Activated T-cell treated with anti-CD3 and anti-CD28 coated beads for 48 hours (primary cell): ENCODE measurements at regions not wholly inside any gene's neighbourhood (a gene's known extent, or its start where the extent isn't known, plus 50 kb on each side); places are given as distances from the start of the nearest gene placed in this dataset.

Experiments
- DNase-seq: peaks from one replicate; pipeline ENCODE4 v3.0.0-alpha.2; 2020; ENCODE audit warnings: low read depth

DNA sequence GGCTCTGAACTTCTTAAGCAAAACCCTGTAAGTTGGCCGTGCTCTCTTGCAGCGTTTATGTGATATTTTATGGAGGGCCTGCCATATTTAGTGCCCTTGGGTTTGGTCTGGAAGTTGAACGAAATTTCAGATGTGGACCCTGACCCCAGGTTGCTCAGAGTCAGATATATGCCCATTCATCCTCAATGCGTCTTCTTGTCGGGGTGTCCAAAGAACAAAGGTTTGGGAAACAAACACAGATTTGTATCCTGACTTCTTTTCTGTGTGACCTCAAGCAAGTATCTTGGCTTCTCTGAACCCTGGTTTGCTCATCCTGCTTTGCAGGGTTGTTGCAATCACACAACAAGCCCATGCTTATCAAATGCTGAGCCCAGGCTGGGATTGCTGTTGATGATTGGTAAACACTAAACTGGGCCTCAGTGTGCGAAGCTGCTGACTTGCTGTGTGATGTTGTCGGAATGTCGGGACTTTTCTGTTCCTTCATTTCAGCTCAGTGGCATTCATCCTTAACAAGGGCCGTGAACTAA, 103.5 kb upstream of the PTPN1 start:
- DNase-seq = no peak

DNA sequence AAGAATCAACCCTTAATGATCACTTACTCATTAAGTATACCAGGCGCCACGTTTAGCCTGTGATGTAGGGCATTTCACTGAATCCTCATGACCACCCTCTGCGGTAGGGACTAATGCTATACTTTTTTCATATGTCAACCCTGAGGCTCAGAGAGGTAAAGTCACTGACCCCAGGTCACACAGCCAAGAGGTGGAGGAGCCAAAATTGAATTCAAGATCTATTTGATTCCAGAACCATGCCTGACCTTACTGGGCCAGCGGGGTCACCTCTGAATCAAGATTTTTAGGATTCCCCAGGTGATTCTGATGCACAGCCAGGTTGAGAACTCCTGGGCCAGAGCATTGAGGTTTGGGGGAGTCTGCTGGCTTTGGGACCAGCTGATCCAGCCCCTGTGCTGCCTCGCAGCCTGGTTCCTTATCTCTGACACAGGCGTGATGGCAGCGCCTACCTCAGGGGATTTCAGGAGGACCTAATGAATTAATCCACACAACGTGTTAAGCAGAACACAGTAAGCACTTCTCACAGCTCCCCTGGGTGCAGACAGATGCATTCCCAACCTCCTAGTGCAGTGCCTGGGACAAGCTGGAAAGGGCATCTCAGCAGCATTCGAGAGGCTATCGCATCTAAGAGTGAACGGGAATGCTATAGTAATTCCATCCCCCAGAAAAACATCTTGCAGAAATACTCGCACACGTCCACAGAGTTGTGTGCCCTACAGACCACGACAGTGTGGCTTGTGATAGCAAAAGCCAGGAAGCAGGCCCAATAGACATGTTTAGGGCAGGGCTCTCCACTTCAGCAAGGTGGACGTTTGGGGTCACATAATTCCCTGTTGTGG, 101.4 kb upstream of the PTPN1 start:
- DNase-seq = no peak

DNA sequence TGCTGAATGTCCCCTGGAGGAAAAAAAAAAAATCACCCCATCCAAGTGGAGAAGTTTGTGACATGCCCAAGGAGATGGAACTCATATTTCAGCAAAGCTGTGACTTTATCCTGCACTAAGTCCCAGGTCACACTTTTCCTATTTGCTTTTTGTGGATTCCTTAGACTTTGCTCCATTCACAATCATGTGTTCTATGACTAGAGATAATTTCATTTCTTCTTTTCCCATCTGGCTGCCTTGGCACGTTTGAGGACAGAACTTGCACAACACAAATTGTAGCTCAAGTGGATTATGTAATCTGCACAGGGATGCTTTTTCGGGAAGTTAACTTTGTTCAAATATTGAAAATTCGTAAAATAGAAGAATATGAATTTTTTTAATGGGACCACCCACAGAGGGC, 100.7 kb upstream of the PTPN1 start:
- no peak for DNase-seq

DNA sequence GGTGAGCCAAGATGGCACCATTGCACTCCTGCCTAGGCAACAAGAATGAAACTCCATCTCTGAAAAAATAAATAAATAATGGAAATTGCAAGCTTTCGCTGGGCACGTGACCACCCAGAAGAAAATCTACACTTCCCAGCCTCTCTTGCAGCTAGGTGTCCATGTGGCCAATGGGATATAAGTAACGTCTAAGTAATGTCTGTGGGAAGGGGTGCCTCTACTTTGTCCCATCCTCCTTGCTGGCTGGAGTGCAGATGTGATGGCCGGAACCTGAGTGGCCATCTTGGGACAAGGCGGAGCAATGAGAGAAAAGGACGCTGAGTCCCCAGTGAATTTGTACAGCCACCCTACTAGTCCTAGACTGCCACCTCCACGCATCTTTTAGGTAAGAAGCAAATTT, 99.8 kb upstream of the PTPN1 start:
- DNase-seq = no peak

DNA sequence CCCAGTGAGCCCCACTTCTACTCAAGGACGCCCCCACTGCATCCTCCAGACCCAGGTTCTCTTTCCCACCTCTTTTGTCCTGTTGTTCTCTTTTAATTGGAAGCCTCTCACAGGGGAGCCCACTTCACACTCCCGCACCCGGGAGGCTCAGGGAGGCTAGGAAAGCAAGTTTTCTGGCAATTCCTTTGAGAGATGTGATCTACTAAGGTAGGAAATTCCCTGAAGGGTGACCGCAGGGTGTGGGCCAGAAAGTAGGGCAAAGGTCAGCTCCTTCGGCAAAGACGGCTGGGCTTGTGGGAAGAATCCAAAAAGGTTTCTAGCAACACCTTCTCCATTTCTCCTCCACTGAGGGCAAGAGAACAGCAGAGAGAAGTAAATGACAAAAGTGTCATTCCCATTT, 98.1 kb upstream of the PTPN1 start:
- DNase-seq = no peak

DNA sequence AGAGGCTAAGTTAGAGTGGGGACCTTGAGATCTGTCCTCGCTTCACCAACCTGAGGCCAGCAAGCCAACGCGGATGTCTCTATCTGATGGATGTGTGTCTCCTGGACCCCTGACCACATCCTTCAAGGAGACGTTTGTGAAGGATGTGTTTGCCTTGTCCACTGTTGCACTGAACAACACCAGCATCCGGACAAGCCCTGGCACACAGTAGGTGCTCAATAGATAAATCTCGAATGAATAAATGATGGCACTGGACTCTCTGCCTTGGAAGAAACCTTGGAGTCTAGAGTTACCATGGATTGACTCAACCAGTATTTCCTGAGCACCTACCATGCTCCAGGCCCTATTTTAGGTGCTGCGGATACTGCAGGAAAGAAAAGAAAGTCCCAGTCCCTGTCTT, 97.7 kb upstream of the PTPN1 start:
- DNase-seq = no peak

DNA sequence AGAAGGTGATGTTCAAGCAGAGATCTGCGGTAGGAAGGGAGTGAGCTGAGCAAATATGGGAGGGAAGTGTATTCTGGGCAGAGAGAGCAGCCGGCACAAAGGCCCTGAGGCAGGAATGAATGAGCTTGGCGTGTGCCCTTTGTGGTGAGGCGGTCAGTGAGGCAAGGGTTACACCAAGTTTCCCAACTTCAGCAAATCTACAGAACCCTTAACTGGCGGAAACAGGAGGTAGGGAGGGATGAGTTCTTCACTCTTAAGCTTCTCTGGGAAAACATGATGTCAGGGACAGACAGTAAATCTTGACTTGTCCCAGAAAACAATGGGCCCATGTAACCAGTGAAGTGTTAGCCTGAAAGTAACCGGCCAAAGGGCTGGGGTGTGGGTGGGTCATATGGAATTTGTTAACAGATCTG, 97.1 kb upstream of the PTPN1 start:
- DNase-seq = no peak

DNA sequence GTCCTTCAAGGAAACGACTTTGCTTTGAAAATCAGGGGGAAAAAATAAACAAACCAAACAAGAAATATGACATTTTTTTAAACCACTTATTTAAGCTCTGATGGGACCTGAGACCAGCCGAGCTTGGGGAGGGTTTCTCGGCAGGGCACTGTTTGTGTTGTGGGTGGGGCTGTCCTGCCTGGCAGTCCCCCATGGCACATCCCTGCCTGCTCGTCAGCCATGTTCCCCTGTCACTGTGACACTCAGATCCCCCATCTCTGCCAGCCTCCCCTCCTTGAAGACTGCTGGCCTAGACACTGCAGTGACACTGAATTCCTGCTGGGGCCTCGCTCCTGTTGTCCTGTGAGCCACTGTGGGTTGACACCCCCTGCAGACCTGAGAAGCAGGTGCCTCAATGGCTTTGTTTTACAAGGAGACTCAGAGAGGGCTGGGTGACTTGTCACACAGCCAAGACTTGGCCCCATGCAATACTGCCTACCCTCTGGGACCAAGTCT, 95.1 kb upstream of the PTPN1 start:
- no peak for DNase-seq

DNA sequence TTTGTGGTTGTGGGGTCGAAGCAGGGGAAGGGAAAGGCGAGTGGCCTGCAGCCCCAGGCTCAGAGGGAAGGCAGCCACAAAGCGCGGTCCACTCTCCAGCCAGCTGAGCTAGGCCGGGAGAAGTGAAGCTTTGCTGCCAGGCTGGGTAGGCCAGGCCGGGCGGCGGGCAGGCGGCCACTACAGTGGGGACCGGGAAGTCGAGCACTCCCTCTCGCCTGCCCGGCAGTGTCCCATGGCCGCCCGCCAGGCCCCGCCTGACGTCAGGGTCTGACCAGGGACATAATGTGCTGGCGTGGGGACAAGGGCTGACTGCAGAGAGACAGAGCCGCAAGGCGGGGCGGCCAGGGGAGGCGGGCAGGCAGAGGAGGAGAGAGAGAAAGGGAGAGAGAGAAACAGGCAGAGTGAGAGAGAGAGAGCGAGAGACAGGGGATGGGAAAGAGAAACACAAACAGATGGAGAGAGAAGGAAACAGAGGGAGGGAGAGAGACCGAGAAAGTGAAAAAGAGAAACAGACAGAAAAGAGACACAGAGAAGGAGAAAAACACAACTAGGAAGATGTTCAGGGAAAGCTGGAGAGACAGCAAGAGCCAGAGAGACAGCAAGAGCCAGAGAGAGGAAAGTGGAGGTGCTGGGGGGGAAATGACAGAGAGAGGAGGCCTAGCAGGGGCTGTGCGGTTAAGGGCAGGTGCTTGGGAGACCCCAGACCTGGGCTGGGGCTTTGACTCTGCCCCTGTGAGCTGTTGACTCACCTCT, 94.5 kb upstream of the PTPN1 start:
- DNase-seq = no peak

DNA sequence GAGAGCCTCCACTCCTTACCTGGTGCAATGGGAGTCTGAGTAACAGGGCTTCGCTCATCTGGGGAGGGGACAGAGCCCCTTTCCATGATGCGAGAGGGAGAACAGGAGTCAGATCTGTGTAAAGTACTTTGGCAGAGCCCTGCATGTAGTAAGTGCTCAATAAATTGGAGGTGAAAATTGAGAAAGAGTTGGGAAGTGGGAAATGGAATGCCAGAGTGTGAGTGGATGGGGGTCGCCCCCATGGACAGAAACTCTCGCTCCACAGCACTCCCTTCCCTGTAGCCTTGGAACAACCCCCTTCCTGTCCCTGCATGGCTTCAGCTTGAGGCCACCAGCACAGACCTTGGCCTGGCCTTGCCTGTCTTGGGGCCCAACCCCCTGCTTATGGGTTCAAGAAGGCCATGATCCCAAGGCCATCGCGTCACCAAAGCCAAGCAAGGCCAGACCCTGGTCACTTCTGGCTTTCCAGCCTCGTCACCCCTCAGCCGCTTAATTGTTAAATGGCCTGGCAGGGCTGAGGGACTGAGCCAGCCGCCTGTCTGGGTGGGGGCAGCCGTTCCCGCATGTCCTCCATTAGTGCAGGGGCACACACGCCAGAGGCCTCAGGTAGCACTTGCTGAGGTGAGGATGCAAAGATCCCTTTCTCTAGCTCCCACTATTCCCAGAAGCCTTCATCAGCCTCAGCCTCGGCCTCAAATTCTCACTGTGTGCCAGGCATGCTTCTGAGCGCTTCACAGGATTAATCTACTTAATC, 93.7 kb upstream of the PTPN1 start:
- no peak for DNase-seq

DNA sequence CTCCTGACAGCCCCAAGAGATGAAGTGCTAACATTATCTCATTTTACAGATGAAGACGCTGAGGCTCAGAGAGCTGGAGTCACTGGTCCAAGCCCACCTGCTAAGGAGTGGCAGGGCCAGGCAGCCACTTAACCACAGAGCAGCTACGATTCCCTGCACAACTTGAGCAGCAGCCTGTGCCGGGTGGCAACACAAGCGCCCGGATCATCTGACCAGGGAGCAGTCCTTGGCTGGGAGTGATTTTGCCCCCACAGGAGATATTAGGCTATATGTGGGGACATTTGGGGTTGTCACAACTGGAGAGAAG, 93.2 kb upstream of the PTPN1 start:
- no peak for DNase-seq

DNA sequence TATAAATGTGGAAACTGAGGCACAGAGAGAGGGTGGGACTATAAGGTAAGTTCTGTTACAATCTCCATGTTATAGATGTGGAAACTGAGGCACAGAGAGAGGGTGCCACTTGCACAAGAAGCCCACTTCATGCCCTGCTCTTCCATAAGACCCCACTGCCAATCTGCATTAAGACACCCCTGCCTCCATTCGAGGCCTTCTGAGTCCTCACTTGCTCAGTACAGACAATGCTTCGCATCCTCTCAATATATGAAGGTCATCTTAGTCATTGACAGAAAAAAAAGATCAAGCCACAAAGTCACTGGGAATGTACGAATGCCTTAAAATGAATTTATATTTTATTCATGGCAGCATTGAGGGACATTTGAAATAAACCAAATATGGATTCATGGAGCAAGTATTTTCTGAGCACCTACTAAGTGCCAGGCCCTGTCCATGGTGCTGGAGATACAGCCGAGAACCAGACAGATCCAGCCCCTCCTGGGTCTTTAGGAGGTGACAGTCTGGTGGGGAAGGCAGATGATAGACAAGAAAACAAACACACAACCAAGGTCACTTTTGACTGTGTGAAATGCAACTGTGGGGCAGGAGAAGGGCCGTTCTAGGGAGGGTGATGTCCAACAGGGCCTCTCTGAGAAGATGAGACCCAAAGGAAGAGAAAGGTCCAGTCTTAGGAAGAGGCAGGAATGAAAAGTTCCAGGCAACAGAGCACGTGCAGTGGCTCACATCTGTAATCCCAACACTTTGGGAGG, 92.5 kb upstream of the PTPN1 start:
- no peak for DNase-seq

DNA sequence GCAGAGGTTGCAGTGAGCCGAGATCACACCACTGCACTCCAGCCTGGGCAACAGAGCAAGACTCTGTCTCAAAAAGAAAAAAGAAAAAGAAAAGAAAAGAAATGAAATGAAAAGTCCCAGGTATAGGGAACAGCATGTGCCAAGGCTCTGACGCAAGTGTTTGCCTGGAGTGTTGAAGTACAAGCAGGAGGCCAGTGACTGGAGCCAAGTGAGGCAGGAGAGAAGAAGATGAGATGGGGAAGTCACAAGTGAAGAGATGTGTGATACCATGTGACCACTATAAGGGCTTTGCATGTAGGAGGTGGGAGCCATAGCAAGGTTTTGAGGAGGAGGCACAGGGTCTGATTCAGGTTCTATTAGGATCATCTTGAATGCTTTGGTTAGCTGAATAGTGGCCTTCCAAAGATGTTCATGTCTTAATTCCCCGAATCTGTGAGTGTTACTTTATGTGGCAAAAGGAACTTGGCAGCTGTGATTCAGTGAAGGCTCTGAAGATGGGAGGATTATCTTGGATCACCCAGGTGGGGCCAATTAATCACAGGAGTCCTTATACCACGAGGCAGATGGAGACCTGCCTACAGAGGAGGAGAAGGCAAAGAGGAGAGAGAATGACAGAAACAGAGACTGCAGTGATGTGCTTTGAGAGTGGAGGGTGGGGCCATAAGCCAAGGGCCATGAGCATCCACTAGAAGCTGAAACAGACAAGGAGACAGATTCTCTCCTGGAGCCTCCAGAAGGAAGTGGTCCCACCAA, 91.1 kb upstream of the PTPN1 start:
- DNase-seq = no peak

DNA sequence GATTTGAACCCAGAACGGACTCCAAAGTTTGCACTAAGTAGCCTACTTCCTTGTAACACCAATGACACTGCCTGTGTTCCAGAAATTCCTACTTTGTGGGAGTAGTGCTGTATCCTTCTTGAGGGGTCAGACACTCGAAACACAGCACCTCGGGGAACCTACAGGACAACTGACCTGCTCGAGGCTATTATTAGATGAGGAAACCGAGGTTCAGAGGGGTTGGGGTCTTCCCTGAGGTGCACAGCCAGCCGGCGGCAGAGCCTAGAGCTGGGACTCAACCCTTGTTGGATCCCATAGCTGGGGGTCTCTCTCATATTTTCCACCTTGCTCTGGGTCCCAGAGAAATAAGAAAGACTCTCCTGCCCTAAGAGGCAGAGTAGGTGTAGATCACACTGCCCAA, 89.8 kb upstream of the PTPN1 start:
- no peak for DNase-seq

DNA sequence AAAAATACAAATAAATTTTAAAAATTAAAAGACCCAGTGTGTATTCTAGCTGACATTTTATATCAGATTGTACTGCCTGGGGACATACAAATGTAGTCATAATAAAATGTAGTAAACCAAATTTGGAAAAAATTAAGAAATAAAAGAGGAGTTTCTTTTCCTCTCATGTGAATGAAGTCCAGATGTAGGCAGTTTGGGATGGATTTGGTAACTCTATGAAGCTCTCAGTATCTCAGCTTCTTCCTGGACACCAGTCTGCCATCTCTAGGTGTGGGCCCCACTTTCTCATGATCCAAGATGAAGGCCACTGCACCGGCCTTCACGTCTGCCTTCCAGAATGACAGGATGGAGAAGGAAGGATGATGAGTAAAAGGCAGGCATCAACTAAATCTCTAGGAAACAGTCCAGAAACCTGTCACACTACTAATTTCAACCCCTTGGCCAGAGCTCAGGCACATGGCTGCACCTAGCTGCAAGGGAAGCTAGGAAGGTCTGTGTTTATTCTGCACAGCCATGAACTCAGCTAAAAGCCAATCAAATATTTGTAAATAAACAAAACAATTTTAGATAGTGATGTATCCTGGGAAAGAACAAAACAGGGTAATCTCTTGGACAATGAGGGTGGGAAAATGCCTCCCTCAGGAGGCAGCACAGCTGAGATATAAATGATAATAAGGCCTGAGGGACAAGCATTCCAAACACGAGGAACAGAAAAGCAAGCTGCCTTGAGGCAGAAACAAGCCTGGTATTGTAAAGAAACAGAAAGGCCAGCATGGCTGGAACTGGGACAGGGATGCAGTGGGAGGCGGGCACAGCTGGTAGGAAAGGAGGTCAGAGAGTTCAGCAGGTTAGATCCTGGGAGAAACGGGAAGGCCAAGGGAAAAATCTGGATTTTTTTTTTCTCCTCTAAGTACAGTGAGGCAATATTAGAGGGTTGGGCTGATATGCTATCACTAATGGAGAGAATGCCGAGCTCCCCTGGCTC, 88.5 kb upstream of the PTPN1 start:
- DNase-seq = no peak

DNA sequence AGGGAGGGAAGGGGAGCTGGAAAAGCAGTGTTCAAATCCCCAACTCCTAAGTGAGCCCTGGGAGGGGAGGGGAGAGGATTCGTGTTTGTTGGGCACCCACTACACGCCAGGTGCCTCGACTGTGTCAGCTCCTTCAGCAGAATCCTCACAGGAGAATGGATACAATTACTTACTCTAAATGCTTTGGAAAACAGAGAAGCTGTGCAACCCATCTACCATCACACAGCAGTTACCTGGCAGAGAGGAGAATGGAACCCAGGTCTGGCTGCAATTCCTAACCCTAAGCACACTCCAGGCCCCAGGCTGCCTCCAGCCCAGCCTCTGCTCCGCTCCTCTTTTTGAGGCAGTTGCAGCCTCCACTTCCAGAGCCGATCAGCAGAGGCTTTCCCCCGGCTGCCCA, 86.4 kb upstream of the PTPN1 start:
- no peak for DNase-seq

DNA sequence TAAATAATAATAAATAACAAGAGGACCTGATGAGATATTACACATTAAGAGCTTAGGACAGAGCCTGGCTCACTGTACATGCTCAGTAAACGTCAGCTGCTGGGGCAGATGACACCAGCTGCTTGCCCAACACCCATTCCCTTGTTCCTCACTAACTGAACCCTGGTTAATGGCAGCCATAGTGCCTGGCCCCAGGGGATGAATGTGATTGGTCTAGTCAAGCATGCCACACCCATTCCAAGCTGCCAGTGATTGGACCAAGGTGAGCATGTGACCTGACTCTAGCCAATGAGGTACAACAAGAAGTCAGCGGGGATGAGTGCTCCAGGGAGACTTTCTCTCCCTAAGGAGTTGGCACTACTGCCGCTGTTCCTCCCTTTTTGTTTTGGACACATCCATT, 85.1 kb upstream of the PTPN1 start:
- no peak for DNase-seq

DNA sequence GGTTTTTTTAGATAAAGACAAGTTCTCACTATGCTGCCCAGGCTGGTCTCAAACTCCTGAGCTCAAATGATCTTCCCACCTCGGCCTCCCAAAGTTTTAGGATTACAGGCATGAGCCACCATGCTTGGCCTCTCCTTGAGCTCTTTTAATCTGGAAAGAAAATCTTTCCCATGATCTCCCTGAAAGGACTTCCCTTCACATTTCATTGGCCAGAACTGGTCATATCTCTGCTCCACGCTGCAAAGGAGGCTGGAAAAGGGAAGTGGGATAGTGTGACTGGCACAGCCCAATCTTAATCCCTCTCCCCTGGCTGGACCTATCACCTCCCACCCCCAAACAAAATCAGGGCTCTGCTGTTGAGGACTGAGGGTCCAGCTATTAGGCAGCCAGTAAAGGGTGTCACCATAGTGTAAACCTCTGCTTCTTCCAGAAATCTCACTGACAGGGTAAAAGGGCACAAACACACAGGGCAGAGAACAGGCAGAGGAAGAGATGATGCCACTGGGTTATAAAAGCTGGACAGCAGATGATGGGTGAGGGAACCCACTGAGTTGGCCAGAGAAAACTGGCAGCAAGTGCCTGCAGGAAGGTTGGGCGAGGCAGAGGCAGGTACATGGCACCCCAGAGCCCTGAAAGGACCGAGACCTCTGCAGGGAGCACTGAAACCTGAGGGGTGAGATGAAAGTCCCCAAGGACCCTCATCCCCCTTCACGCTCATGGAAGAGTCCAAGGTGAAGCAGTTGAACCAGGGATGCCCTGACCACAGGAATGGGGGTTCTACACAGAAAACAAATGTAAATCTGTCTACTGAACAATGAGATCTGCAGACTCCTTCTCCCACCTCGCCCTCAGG, 83.1 kb upstream of the PTPN1 start:
- no peak for DNase-seq

DNA sequence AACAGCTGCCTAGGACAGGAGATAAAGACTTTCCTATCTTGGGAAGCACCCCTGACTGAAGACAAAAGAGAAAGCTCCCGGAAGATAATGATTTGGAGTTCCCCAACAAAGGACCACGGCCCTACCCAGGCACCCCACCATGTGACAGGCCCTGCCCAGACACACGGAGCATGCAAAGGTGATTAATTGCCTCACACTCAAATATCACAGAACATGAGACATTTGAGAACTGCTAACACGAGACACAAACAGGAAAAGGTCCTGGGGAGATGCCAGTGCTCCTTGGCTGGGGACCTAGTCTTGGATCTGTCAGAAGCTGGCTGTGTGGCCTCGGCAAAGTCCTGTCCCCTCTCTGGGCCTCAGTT, 82.5 kb upstream of the PTPN1 start:
- no peak for DNase-seq
